Mesendoderm (in vitro differentiated cells): ENCODE measurements at regions not wholly inside any gene's neighbourhood (a gene's known extent, or its start where the extent isn't known, plus 50 kb on each side); places are given as distances from the start of the nearest gene placed in this dataset.

Source experiments
- DNase-seq: peaks from one replicate; pipeline ENCODE4 v3.0.0; 2013
- H2AK5ac ChIP-seq: 2 replicates; pipeline ENCODE4 v1.6.1; 2013; ENCODE audit warnings: low read length, inconsistent platforms
- H2BK120ac ChIP-seq: 2 replicates; pipeline ENCODE4 v1.6.1; 2013; ENCODE audit warnings: low read depth, mild to moderate bottlenecking, low read length, moderate library complexity, mixed read lengths
- H2BK15ac ChIP-seq: replicated peaks from 2 replicates; pipeline ENCODE4 v1.6.1; 2013; ENCODE audit warnings: low read depth, mild to moderate bottlenecking, moderate library complexity
- H2BK5ac ChIP-seq: 2 replicates; pipeline ENCODE4 v1.6.1; 2013; ENCODE audit warnings: low read length, inconsistent platforms
- H3K18ac ChIP-seq: 2 replicates; pipeline ENCODE4 v1.6.1; 2013; ENCODE audit warnings: mild to moderate bottlenecking, low read length, mixed read lengths
- H3K23ac ChIP-seq: one replicate; pipeline ENCODE4 v1.6.1; 2013; ENCODE audit warnings: low read length
- H3K27ac ChIP-seq: 2 replicates; pipeline ENCODE4 v1.5.1; 2013; ENCODE audit warnings: low read depth, mild to moderate bottlenecking, inconsistent platforms, low read length, moderate library complexity
- H3K27me3 ChIP-seq: 2 replicates; pipeline ENCODE4 v1.6.1; 2013; ENCODE audit warnings: low read length, control low read depth, mild to moderate bottlenecking, inconsistent platforms; ENCODE audit not compliant: insufficient read depth, poor library complexity
- H3K36me3 ChIP-seq: 2 replicates; pipeline ENCODE4 v1.6.1; 2013; ENCODE audit warnings: low read length, inconsistent platforms; ENCODE audit not compliant: control insufficient read depth, insufficient read depth
- H3K4ac ChIP-seq: one replicate; pipeline ENCODE4 v1.6.1; 2013; ENCODE audit warnings: low read depth, mild to moderate bottlenecking, low read length, moderate library complexity
- H3K4me1 ChIP-seq: 2 replicates; pipeline ENCODE4 v1.6.1; 2013; ENCODE audit warnings: low read depth, low read length, inconsistent platforms; ENCODE audit not compliant: control insufficient read depth
- H3K4me2 ChIP-seq: 2 replicates; pipeline ENCODE4 v1.6.1; 2013; ENCODE audit warnings: low read length
- H3K4me3 ChIP-seq: 2 replicates; pipeline ENCODE4 v1.5.1; 2013; ENCODE audit warnings: mild to moderate bottlenecking, low read length
- H3K56ac ChIP-seq: one replicate; pipeline ENCODE4 v1.6.1; 2013; ENCODE audit warnings: low read length
- H3K79me1 ChIP-seq: 2 replicates; pipeline ENCODE4 v1.6.1; 2013; ENCODE audit warnings: low read length, inconsistent platforms
- H3K79me2 ChIP-seq: 2 replicates; pipeline ENCODE4 v1.6.1; 2013; ENCODE audit warnings: mild to moderate bottlenecking, low read length; ENCODE audit not compliant: control insufficient read depth, insufficient read depth
- H3K9ac ChIP-seq: 2 replicates; pipeline ENCODE4 v1.6.1; 2013; ENCODE audit warnings: low read length, inconsistent platforms
- H4K5ac ChIP-seq: one replicate; pipeline ENCODE4 v1.6.1; 2013; ENCODE audit warnings: low read length
- H4K8ac ChIP-seq: one replicate; pipeline ENCODE4 v1.6.1; 2013; ENCODE audit warnings: low read depth, mild to moderate bottlenecking, control low read depth, low read length, moderate library complexity
- WGBS: extraction: QIAGEN DNeasy Blood & Tissue Kit; methylation state at CpG from one replicate; pipeline ENCODE4 v1.1.7; 2013; ENCODE audit warnings: low lambda C conversion rate, missing lambda C conversion rate; ENCODE audit not compliant: insufficient coverage; ENCODE audit errors: extremely low coverage; 5-methylcytosine and 5-hydroxymethylcytosine counted together

DNA sequence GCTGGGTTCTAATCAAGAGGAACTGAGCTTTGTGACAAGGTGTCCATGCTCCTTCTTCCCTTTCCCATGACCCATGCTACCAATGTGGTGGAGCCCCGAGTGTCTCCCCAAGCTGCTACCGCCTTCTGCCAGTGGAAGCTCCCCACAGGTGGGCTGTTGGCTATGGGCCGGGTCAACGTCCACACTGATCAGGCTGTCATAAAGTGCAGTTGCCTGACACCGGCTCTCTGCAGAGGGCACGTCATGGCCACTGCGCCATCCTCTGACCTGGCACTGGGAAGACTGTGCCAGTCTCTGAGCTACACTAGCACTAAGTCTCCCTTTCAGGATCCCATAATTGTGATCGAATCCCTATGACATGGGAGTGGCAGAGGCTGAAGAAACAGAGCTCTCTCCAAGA, 192.3 kb downstream of the USP12 start:
- Histone ChIP-seq H3K23ac (no peak overlapping the region), H3K18ac (no peak overlapping the region), H2AK5ac (no peak overlapping the region), H3K36me3 (no peaks in the 10 kb centered on the region), H3K4ac (no peak overlapping the region), H2BK5ac (no peak overlapping the region), H3K79me1 (no peaks in the 10 kb centered on the region), H3K4me1 (peaks cover 7% of the 10 kb centered on the region), H3K9ac (no peak overlapping the region), H3K79me2 (no peaks in the 10 kb centered on the region), H3K4me2 (no peak overlapping the region), H4K5ac (no peak overlapping the region), H2BK120ac (no peak overlapping the region), H2BK15ac (no peak overlapping the region), H3K27me3 (no peaks in the 10 kb centered on the region), H4K8ac (no peak overlapping the region), H3K27ac (no peak overlapping the region), H3K56ac (no peak overlapping the region), H3K4me3 (no peak overlapping the region)
- WGBS, result no CpG with 5 or more reads among the region's 8 CpGs
- no peak for DNase-seq

DNA sequence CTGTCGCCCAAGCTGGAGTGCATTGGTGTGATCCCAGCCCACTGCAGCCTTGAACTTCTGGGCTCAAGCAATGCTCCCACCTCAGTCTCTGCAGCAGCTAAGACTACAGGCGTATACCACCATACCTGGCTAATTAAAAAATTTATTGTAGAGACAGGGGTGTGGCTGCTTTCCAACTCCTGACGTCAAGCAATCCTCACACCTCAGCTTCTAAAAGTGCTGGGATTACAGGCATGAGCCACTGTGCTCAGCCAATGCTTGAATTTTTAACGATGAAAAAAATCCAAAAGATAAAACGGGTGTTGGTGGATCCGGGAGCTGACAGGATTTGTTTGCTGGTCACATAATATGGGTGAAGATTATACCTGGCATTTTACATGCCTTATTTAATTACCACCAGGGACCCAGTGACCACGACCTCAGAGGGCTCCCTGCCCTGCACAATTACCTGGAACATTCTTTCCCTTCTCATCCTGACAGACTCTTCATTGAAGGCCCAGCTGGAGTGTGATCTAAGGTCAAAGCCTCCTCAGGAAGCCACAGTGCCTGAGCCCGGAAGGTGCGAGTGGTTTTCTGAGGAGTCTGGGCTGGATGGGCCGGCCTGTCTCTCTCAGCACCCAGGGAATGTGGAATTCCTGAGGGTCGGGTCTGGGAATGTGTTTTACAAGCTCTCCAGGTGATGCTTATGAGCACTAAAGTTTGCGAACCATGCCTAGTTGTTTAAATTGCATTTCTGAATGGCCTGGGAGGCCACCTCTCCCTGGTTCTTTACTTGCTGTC, 193.3 kb downstream of the USP12 start:
- Histone ChIP-seq H3K79me2 (no peaks in the 10 kb centered on the region), H3K9ac (no peak overlapping the region), H3K56ac (peak overlapping the region; percentile 17), H2BK120ac (no peak overlapping the region), H2AK5ac (no peak overlapping the region), H4K5ac (no peak overlapping the region), H3K36me3 (no peaks in the 10 kb centered on the region), H4K8ac (no peak overlapping the region), H3K27ac (no peak overlapping the region), H3K4me1 (peaks cover 7% of the 10 kb centered on the region), H3K4me3 (no peak overlapping the region), H3K4me2 (no peak overlapping the region), H2BK15ac (no peak overlapping the region), H3K18ac (no peak overlapping the region), H3K27me3 (no peaks in the 10 kb centered on the region), H3K23ac (no peak overlapping the region), H2BK5ac (no peak overlapping the region), H3K4ac (no peak overlapping the region), H3K79me1 (no peaks in the 10 kb centered on the region)
- WGBS, result no CpG with 5 or more reads among the region's 12 CpGs
- peak; percentile 90 for DNase-seq

DNA sequence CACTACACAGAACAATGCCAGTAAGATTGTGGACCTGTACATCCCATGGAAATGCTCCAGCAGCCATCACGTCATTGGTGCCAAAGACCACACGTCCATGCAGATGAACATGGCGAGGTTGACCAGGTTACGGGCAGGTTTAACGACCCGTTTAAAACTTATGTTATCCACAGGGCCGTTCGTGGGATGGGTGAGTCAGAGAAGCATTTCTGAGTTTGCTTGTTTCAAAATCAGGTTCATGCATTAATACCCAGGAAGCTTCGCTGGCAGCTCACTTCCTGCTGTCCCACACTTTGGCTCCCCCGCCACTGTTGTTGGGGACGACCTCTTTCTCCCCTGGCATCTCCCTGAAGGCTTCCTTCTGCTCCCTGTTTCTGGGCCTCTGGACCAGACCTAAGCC, 194.1 kb downstream of the USP12 start:
- no peaks in the 10 kb centered on the region for H3K79me2 ChIP-seq
- no peaks in the 10 kb centered on the region for H3K27me3 ChIP-seq
- no CpG with 5 or more reads among the region's 11 CpGs for WGBS
- no peak overlapping the region for H3K23ac ChIP-seq
- no peak overlapping the region for H2BK5ac ChIP-seq
- H3K4ac ChIP-seq, result no peak overlapping the region
- no peaks in the 10 kb centered on the region for H3K79me1 ChIP-seq
- H4K8ac ChIP-seq, result no peak overlapping the region
- H2AK5ac ChIP-seq, result no peak overlapping the region
- no peak overlapping the region for H3K9ac ChIP-seq
- H3K36me3 ChIP-seq, result no peaks in the 10 kb centered on the region
- no peak overlapping the region for H2BK120ac ChIP-seq
- no peak overlapping the region for H2BK15ac ChIP-seq
- no peak for DNase-seq
- no peak overlapping the region for H4K5ac ChIP-seq
- peaks cover 5% of the 10 kb centered on the region for H3K4me1 ChIP-seq
- peak overlapping the region; percentile 50 for H3K56ac ChIP-seq
- no peak overlapping the region for H3K4me2 ChIP-seq
- H3K18ac ChIP-seq, result no peak overlapping the region
- no peak overlapping the region for H3K27ac ChIP-seq
- no peak overlapping the region for H3K4me3 ChIP-seq

DNA sequence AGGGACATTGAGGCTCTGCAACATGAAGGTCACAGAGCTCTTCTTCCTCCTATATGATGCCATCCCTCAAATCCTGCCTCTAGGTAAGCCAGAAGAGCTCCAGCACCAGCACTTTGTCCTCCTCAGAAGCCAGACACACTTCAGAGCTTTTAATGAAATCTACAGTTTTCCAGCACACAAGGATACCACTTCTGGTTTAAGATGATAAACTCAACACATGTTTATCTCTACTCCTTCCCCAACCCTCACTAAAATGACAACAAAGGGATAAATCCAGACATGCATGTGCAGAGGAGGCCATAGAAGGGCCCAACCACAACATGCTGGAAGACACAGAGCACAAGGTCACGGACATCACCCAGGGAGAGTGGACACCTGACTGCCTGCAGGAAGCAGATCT, 195.3 kb downstream of the USP12 start:
- Histone ChIP-seq H2BK15ac (no peak overlapping the region), H3K4ac (no peak overlapping the region), H4K5ac (no peak overlapping the region), H3K79me1 (no peaks in the 10 kb centered on the region), H3K4me3 (no peak overlapping the region), H3K56ac (no peak overlapping the region), H3K36me3 (no peaks in the 10 kb centered on the region), H3K23ac (no peak overlapping the region), H4K8ac (no peak overlapping the region), H2BK120ac (no peak overlapping the region), H3K18ac (no peak overlapping the region), H3K27ac (no peak overlapping the region), H3K27me3 (no peaks in the 10 kb centered on the region), H2AK5ac (no peak overlapping the region), H3K4me2 (no peak overlapping the region), H2BK5ac (no peak overlapping the region), H3K9ac (no peak overlapping the region), H3K4me1 (peaks cover 5% of the 10 kb centered on the region), H3K79me2 (no peaks in the 10 kb centered on the region)
- WGBS, result no CpG with 5 or more reads among the region's 1 CpG
- no peak for DNase-seq

DNA sequence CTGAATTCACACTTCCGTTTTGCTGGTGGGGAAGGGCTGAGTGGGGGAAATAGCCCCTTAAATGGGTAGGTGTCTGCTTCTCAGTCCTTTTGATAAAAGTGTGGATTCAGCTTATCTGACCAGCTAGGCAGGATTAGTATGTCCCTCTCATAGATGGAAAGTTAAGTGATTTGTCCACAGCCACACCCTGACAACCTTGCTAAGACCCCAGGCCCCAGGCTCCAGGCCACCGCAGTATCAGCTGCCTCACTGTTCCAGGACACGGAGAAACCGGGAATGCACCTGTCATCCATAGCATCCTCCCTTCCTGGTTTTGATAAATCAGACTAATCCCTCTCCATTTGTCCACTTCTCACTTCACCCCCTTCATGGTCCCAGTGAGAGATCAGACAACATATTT, 197.7 kb downstream of the USP12 start:
- Histone ChIP-seq H3K4me3 (no peak overlapping the region), H3K4me1 (peaks cover 6% of the 10 kb centered on the region), H3K27ac (no peak overlapping the region), H3K4me2 (no peak overlapping the region), H3K56ac (no peak overlapping the region), H3K79me2 (no peaks in the 10 kb centered on the region), H4K5ac (no peak overlapping the region), H2BK15ac (no peak overlapping the region), H3K27me3 (no peaks in the 10 kb centered on the region), H3K18ac (no peak overlapping the region), H4K8ac (no peak overlapping the region), H3K4ac (no peak overlapping the region), H3K23ac (no peak overlapping the region), H2BK120ac (no peak overlapping the region), H2AK5ac (no peak overlapping the region), H3K9ac (no peak overlapping the region), H3K36me3 (no peaks in the 10 kb centered on the region), H3K79me1 (no peaks in the 10 kb centered on the region), H2BK5ac (no peak overlapping the region)
- no CpG with 5 or more reads among the region's 4 CpGs for WGBS
- DNase-seq, result peak; percentile 84

DNA sequence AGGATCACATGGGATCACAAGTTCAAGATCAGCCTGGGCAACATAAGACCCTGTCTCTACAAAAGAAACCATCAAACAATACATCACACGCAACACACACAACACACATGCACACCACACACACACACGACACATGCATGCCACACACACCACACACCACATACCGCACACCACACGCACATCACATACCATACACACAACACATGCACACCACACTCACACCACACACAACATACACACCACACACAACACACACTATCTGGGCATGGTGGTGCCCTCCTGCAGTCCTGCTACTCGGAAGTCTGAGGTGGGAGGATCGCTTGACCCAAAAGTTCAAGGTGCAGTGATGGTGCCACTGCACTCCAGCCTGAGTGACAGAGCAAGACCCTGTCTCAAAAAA, 198.3 kb downstream of the USP12 start:
- no peak overlapping the region for H2BK15ac ChIP-seq
- no peak for DNase-seq
- peaks cover 6% of the 10 kb centered on the region for H3K4me1 ChIP-seq
- H4K5ac ChIP-seq, result no peak overlapping the region
- no peak overlapping the region for H2BK5ac ChIP-seq
- no peak overlapping the region for H3K4me2 ChIP-seq
- no peak overlapping the region for H4K8ac ChIP-seq
- no CpG with 5 or more reads among the region's 6 CpGs for WGBS
- H3K4me3 ChIP-seq, result no peak overlapping the region
- H2BK120ac ChIP-seq, result no peak overlapping the region
- no peak overlapping the region for H2AK5ac ChIP-seq
- H3K9ac ChIP-seq, result no peak overlapping the region
- no peak overlapping the region for H3K18ac ChIP-seq
- H3K56ac ChIP-seq, result no peak overlapping the region
- H3K79me2 ChIP-seq, result no peaks in the 10 kb centered on the region
- no peak overlapping the region for H3K4ac ChIP-seq
- H3K79me1 ChIP-seq, result no peaks in the 10 kb centered on the region
- H3K23ac ChIP-seq, result no peak overlapping the region
- H3K27ac ChIP-seq, result no peak overlapping the region
- no peaks in the 10 kb centered on the region for H3K27me3 ChIP-seq
- H3K36me3 ChIP-seq, result no peaks in the 10 kb centered on the region
